Stimulated activated CD4-positive, alpha-beta T cell treated with anti-CD3 and anti-CD28 coated beads, Interleukin-4, amount 100 ng/mL, for 24 hours (primary cell): ENCODE measurements at regions not wholly inside any gene's neighbourhood (a gene's known extent, or its start where the extent isn't known, plus 50 kb on each side); places are given as distances from the start of the nearest gene placed in this dataset.

ENCODE experiments used
- DNase-seq: peaks from one replicate; pipeline ENCODE4 v3.0.0-alpha.2; 2020

- DNase-seq: no peak
These were observed 476.9 kb upstream of the SLIT2 start for GRCh38 chr4:19774690-19775256.

GRCh38 chr4:19772581-19772980 lies 479.1 kb upstream of the SLIT2 start:
- no peak for DNase-seq

GRCh38 chr4:19756661-19757060 lies 495.0 kb upstream of the SLIT2 start:
- no peak for DNase-seq

GRCh38 chr4:19752599-19752998 lies 499.1 kb upstream of the SLIT2 start:
- no peak for DNase-seq

GRCh38 chr4:19748519-19749479 lies 502.9 kb upstream of the SLIT2 start:
- DNase-seq: no peak

GRCh38 chr4:19746377-19746776 lies 505.3 kb upstream of the SLIT2 start:
- no peak for DNase-seq

GRCh38 chr4:19743115-19743638 lies 508.5 kb upstream of the SLIT2 start:
- no peak for DNase-seq

GRCh38 chr4:19739101-19739651 lies 512.5 kb upstream of the SLIT2 start:
- DNase-seq: no peak

GRCh38 chr4:19736968-19737756 lies 514.5 kb upstream of the SLIT2 start:
- DNase-seq: no peak

GRCh38 chr4:19735012-19735411 lies 516.7 kb upstream of the SLIT2 start:
- DNase-seq: no peak

GRCh38 chr4:19729886-19730651 lies 521.6 kb upstream of the SLIT2 start:
- DNase-seq: no peak

GRCh38 chr4:19728773-19729172 lies 522.9 kb upstream of the SLIT2 start:
- DNase-seq: no peak

- DNase-seq: no peak
These were observed 524.6 kb upstream of the SLIT2 start for GRCh38 chr4:19727141-19727540.

- no peak for DNase-seq
These were observed 526.6 kb upstream of the SLIT2 start for GRCh38 chr4:19725130-19725529.

- DNase-seq: no peak
These were observed 529.3 kb upstream of the SLIT2 start for GRCh38 chr4:19722404-19722803.

GRCh38 chr4:19721587-19721986 lies 530.1 kb upstream of the SLIT2 start:
- no peak for DNase-seq

- DNase-seq: no peak
These were observed 531.1 kb upstream of the SLIT2 start for GRCh38 chr4:19720610-19721009.

GRCh38 chr4:19720190-19720589 lies 531.5 kb upstream of the SLIT2 start:
- DNase-seq: no peak

GRCh38 chr4:19711871-19712270 lies 539.8 kb upstream of the SLIT2 start:
- DNase-seq: no peak

- no peak for DNase-seq
These were observed 543.8 kb upstream of the SLIT2 start for GRCh38 chr4:19707876-19708275.

- no peak for DNase-seq
These were observed 548.3 kb upstream of the SLIT2 start for GRCh38 chr4:19703391-19703790.

GRCh38 chr4:19700992-19701391 lies 550.7 kb upstream of the SLIT2 start:
- no peak for DNase-seq
